HEK293T (cell line): ENCODE measurements at regions not wholly inside any gene's neighbourhood (a gene's known extent, or its start where the extent isn't known, plus 50 kb on each side); places are given as distances from the start of the nearest gene placed in this dataset.

Experiments used
- ELF4 ChIP-seq: fragments of 450-650 bp; IDR thresholded peaks from 2 replicates; pipeline ENCODE4 v1.6.1; 2017; ENCODE audit warnings: antibody characterized with exemption
- HDGF ChIP-seq: fragments of 450-650 bp; IDR thresholded peaks from 2 replicates; pipeline ENCODE4 v1.6.1; 2017; ENCODE audit warnings: antibody characterized with exemption, borderline replicate concordance
- SUZ12 ChIP-seq: fragments of 450-650 bp; IDR thresholded peaks from 2 replicates; pipeline ENCODE4 v1.6.1; 2016; ENCODE audit warnings: mild to moderate bottlenecking
- TARDBP ChIP-seq: fragments of 450-650 bp; IDR thresholded peaks from 2 replicates; pipeline ENCODE4 v1.6.1; 2016

- no peak for TF ChIP-seq TARDBP
- no peak for TF ChIP-seq SUZ12
- no peak for TF ChIP-seq ELF4
- no peak for TF ChIP-seq HDGF
These were observed 196.7 kb upstream of the DAB1 start for GRCh38 chr1:57620605-57621004.
